ENCODE measurements at regions not wholly inside any gene's neighbourhood (a gene's known extent, or its start where the extent isn't known, plus 50 kb on each side); places are given as distances from the start of the nearest gene placed in this dataset.

GRCh38 chr4:159045321-159045720 is 57.6 kb upstream of the RAPGEF2 start:
- no peak for TF ChIP-seq CTCF (IDR thresholded peaks at IDR 0.05)
- no peak for TF ChIP-seq EZH2 (IDR thresholded peaks at IDR 0.05; ENCODE audit: borderline replicate concordance, insufficient read depth, low read depth, low read length, poor library complexity, severe bottlenecking)

Measured in B cell (primary cell).